Stimulated activated CD4-positive, alpha-beta T cell treated with anti-CD3 and anti-CD28 coated beads, Interleukin-4, amount 100 ng/mL, for 48 hours (primary cell): ENCODE measurements at regions not wholly inside any gene's neighbourhood (a gene's known extent, or its start where the extent isn't known, plus 50 kb on each side); places are given as distances from the start of the nearest gene placed in this dataset.
A peak's percentile ranks its signal among the peaks of the same experiment; 100 is the strongest.
"Not testable (repeated sequence)": the region's sequence is repeated elsewhere in the genome, so short reads cannot be mapped to it uniquely, and the experiment has no call there.

Source experiments
- DNase-seq, 2 donors: peaks; one replicate each; pipeline ENCODE4 v3.0.0-alpha.2; 2020; ENCODE audit warnings: low read depth in 2 of 2

DNA sequence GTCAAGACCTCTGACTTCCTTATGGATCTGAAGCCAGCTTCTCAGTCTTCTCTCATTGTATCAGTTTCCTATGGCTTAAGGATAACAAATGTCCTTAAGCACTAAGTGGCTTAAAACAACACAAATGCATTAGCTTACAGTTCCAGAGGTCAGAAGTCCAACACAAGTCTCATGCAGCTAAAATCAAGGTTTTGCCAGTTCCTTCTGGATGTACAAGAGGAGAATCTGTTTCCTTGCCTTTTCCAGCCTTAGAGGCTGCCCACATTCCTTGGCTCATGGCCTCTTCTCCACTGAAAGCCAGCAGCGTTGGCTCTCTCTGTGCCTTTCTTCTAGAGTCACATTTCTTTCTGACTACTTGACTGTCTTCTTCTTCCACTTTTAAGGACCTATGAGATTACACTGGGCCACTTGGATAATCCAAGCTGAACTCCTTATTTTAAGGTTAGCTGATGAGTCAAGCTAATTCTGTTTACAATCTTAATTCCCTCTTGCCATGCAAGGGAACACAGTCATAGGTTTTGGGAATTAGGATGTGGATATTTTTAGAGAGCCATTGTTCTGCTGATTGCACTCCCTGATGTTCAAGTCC lies 179.0 kb downstream of the BCAS1 start:
- DNase-seq, result no peak

- no peak for DNase-seq
Measured at GRCh38 chr20:53890443-53891305, 179.7 kb downstream of the BCAS1 start.

GRCh38 chr20:53889411-53890148 lies 180.8 kb downstream of the BCAS1 start:
- no peak for DNase-seq

DNA sequence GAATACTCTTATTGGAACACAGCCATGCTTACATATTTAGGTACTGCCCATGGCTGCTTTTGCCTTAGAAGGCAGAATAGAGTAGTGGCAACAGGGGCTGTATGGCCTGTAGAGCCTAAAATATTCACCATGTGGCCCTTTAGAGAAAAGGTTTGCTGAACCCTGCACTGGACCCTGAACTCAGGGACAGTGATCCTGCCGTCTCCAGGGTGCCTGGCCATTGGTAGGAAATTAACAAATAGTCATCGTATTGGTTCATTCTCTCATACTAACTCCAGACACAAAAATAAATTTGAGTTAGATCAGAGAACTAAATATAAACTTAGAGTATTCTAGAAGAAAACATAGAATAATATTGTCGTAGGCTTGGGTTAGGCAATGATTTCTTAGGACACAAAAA lies 181.4 kb downstream of the BCAS1 start:
- no peak for DNase-seq

- no peak for DNase-seq
Measured at GRCh38 chr20:53888510-53888909, 181.9 kb downstream of the BCAS1 start.

DNA sequence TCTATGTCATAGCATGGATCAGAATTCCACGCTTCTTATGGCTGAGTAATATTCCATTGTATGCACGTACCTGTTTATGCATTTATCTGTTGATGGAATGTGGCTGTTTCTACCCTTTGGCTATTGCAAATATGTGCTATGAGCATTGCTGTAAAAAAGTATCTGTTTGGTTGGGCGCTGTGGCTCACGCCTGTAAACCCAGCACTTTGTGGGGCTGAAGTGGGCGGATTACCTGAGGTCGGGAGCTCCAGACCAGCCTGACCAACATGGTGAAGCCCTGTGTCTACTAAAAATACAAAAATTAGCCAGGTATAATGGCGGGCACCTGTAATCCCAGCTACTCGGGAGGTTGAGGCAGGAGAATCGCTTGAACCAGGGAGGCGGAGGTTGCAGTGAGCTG lies 182.4 kb downstream of the BCAS1 start:
- DNase-seq, result no peak

- DNase-seq, result peak; percentile 27 to 54
Measured at GRCh38 chr20:53884859-53885541, 185.4 kb downstream of the BCAS1 start.

GRCh38 chr20:53883098-53883911 lies 187.1 kb downstream of the BCAS1 start:
- no peak for DNase-seq

DNA sequence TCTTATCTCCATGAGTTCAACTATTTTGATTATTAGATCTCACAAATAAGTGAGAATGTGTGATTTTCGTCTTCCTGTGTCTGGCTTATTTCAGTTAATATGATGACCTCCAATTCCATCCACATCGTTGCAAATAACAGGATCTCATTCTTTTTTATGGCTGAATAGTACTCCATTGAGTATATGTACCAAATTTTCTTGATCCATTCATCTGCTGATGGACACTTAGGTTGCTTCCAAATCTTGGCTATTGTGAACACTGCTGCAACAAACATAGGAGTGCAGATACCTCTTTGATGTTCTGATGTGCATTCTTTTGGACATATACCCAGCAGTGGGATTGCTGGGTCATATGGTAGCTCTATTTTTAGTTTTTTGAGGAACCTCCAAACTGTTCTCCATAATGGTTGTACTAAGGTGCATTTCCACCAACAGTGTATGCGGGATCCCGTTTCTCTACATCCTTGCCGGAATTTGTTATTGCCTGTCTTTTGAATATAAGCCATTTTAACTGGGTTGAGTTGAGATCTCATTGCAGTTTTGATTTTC lies 187.9 kb downstream of the BCAS1 start:
- not testable (repeated sequence) for DNase-seq

- no peak for DNase-seq
Measured at GRCh38 chr20:53881362-53881761, 189.0 kb downstream of the BCAS1 start.

DNA sequence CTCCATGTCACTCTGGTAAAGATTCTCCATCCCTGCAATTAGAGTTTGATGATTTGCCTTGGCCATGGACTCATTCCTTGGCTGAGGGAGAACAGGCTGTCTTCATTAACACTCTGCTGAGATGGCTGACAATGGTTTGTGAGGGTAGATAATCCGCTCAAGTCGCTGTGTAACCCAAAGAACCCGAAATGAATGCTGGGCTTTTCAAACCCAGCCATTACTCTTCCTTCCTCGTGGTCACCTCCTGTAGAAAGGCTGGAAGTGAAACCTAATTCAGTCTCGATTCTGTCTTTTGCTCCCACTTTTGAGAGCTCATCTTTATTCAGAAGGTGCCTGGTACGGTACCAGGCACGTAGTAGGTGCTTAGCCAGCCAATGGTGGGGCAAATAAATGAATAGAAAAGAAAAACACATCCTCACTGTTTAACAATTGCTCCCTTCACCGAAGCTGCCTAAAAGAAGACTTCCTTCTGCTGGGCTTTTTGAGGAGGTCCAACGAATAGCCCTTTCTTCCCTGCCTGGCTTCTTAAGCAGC lies 190.2 kb downstream of the BCAS1 start:
- DNase-seq, result no peak

GRCh38 chr20:53879048-53879684 lies 191.2 kb downstream of the BCAS1 start:
- no peak for DNase-seq

GRCh38 chr20:53878262-53879047 lies 191.9 kb downstream of the BCAS1 start:
- DNase-seq, result no peak

DNA sequence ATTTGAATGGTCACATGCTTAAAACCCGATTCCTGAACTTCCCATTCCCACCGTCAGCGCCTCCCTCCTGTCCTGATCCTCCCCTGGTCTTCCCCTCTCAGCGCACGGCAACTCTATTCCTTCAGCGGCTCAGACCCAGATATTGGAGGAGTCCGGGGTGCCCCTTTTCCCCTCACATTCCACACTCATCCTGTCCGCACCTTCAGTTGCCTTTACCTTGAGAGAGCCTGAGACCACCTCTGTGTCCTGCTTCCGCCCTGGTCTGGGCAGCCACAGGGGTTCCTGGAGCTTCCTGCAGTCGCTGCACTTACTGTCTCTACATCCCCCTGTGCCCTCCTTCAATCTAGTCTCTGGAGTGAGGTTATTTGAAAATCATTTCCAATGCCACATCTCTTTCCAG lies 193.4 kb downstream of the BCAS1 start:
- no peak for DNase-seq

DNA sequence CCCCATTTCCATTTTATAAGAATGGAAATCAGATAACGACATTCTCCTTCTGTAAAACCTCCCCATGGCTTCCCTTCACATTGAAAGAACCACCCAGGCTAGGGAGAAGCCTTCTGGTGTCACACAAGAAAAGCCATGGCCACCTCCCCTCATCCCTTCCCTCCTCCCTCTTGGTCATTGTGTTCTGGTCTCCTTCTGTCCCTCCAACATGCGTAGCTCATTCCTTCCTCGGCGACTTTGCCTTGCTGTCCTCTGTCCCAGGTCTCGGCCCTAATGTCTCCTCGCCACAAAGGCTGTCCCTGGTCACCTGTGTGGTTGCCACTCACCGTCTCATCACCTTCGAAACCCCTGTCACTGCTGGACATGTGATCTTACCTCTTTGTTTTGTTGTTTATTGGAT lies 193.9 kb downstream of the BCAS1 start:
- no peak for DNase-seq

DNA sequence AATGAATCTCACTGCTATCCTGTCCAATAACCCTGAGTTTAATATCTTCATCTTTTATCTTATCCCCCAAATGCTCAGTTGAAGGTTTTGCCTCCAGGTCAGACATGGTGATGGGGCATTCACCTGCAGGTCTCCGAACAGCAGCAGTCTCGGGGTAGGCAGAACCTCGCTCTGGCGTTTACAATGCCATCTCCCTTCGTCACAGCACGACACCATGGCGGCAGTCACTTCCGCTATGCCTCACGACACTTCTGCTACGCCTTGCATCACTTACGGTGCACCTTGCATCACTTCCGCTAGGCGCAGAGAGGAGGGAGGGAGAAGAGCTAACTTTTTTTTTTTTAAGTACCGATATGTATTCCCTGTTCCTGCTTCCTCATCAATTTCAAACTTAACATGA lies 194.9 kb downstream of the BCAS1 start:
- DNase-seq, result no peak

DNA sequence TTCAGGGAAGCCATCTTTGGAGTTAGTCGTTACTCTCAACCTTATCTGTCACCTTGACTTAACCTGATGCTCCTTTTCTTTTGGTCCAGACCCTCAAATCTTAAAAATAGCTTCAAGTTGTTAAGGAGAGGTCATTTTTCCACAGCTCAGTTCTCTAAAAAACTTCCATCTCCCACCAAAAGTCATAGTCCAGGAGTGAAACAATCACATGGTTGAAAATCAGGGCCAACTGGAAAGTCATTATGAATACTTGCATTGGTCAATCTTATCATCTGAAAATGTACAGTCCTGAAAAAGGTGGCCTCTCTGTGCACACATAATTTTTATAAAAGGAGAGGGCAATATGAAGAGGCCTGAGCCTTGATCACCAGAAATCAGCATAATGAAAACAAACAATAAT lies 195.7 kb downstream of the BCAS1 start:
- no peak for DNase-seq

DNA sequence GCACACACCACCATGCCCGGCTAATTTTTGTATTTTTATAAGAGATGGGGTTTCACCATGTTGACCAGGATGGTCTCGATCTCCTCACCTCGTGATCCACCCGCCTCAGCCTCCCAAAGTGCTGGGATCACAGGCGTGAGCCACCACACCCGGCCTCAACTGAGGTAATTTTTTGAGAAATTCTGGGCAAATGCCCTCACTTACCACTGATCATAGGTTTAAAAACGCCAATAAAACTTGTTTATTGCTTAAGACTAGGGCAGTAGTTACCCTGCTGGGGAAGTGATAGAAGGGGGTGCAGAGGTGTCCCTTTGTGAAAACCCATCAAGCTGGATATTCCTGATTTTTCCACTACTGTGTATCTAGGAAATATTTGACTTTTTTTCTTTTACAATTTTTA lies 196.3 kb downstream of the BCAS1 start:
- DNase-seq, result no peak

DNA sequence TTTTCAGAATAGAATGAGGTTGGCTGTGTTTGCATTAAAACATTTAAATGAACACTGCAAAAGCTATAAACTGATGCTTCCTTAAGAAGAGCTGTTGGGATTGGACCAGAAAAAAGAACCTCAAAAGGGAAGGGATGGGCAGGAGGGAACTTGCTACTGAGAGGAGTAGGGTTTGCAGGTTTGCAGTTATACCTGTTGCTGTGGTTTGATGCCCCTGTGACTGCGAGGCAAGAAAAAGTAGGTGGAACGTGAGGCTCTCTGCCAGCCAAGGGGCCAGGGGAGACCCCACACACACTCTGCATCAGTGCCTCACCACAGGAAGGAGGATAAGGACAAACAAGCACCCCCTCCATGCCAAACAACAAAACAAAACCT lies 197.2 kb downstream of the BCAS1 start:
- DNase-seq, result no peak
